OCI-LY7 (cell line): ENCODE measurements at regions not wholly inside any gene's neighbourhood (a gene's known extent, or its start where the extent isn't known, plus 50 kb on each side); places are given as distances from the start of the nearest gene placed in this dataset.

Source experiments
- CTCF ChIP-seq: fragments of 200-600 bp; sonication (generic); conservative IDR thresholded peaks from 2 replicates; pipeline ENCODE4 v1.5.1; 2014; ENCODE audit warnings: mild to moderate bottlenecking, antibody characterized with exemption, low read length, moderate library complexity, mixed read lengths
- EZH2phosphoT487 ChIP-seq: fragments of 200-600 bp; sonication (generic); IDR thresholded peaks from 2 replicates; pipeline ENCODE4 v1.6.1; 2018; ENCODE audit warnings: low read depth, borderline replicate concordance, mild to moderate bottlenecking, mixed run types, antibody characterized with exemption, low read length, moderate library complexity, mixed read lengths

- TF ChIP-seq CTCF (no peak), EZH2phosphoT487 (no peak)
Observed at GRCh38 chr7:86975914-86976313, 83.5 kb downstream of the ELAPOR2 start.
